K562 (cell line): ENCODE measurements at regions not wholly inside any gene's neighbourhood (a gene's known extent, or its start where the extent isn't known, plus 50 kb on each side); places are given as distances from the start of the nearest gene placed in this dataset.
A peak's percentile ranks its signal among the peaks of the same experiment; 100 is the strongest.

Experiments
- ATAC-seq: fragments of 200-7000 bp; cut with Tn5 transposase; 3 replicates; pipeline ENCODE4 v1.9.1; 2020; ENCODE audit warnings: moderate library complexity
- BruUV-seq: library from RNA; stranded (reverse); fragments of 400-500 nt; replicated peaks from 2 replicates; lab custom pipeline; 2021; lab: Mats Ljungman, UMichigan
- CTCF ChIA-PET: fragments of 300-600 bp; formaldehyde crosslinking; extraction: SDS; loops from one replicate; lab custom pipeline; 2021; ENCODE audit warnings: low intra/inter-chr PET ratio; lab: Yijun Ruan, JAX
- POLR2A ChIA-PET: fragments of 300-600, 350-650 bp; sonication (Branson Sonifier 250); formaldehyde crosslinking; extraction: SDS; loops from one replicate; lab custom pipeline; 2021; ENCODE audit warnings: antibody characterized with exemption, inconsistent platforms; lab: Yijun Ruan, JAX
- DNase-seq, 4 experiments: peaks; one replicate each; pipeline versions ENCODE4 v3.0.0 to v3.0.0-alpha.2; 2011 to 2018; ENCODE audit warnings: low spot score in 3 of 4, mixed read lengths in 3 of 4; ENCODE audit errors: extremely low read depth in 1 of 4
- FAIRE-seq: peaks from 2 replicates; lab custom pipeline; 2011; peaks lifted over from hg19 to GRCh38; lab: Jason Lieb, UNC
- H2AFZ ChIP-seq: 2 replicates; pipeline ENCODE4 v1.6.0; 2011; ENCODE audit warnings: low read depth, low read length, control low read depth, inconsistent platforms
- H3K27ac ChIP-seq: fragments of 200-600 bp; 3 replicates; pipeline ENCODE4 v1.8.0; 2011; ENCODE audit warnings: low read depth, mild to moderate bottlenecking, control low read depth, inconsistent platforms, low read length, moderate library complexity, mixed read lengths; ENCODE audit errors: extremely low read depth
- H3K27me3 ChIP-seq, 2 experiments: fragments of 300-600 bp in 1 of 2; 2 replicates in 1 of 2; 3 replicates in 1 of 2; pipeline versions ENCODE4 v1.6.0 to v1.8.0; 2011; ENCODE audit warnings: inconsistent platforms in 2 of 2, low read length in 2 of 2, mild to moderate bottlenecking in 1 of 2, mixed read lengths in 1 of 2, moderate library complexity in 1 of 2; ENCODE audit not compliant: control insufficient read depth in 2 of 2, insufficient read depth in 2 of 2
- H3K36me3 ChIP-seq: fragments of 300-600 bp; 3 replicates; pipeline ENCODE4 v1.8.0; 2011; ENCODE audit warnings: mild to moderate bottlenecking, low read length, inconsistent platforms; ENCODE audit not compliant: control insufficient read depth, insufficient read depth
- H3K4me1 ChIP-seq, 2 experiments: fragments of 200-600 bp in 1 of 2; replicated peaks in 1 of 2; 2 replicates in 1 of 2; 3 replicates in 1 of 2; pipeline versions ENCODE4 v1.5.1 to v1.8.0; 2011; ENCODE audit warnings: inconsistent platforms in 2 of 2, low read length in 2 of 2, mild to moderate bottlenecking in 1 of 2, mixed read lengths in 1 of 2, moderate library complexity in 1 of 2; ENCODE audit not compliant: control insufficient read depth in 2 of 2, insufficient read depth in 2 of 2
- H3K4me2 ChIP-seq: 2 replicates; pipeline ENCODE4 v1.6.1; 2011; ENCODE audit warnings: low read length, control low read depth, inconsistent platforms, mixed read lengths; ENCODE audit not compliant: insufficient read depth
- H3K4me3 ChIP-seq: fragments of 200-600 bp; sonication (generic), shearing (Covaris generic); 2 replicates; pipeline ENCODE4 v1.5.1; 2016; ENCODE audit warnings: control low read depth, inconsistent platforms
- H3K79me2 ChIP-seq: fragments of 200-600 bp; 3 replicates; pipeline ENCODE4 v1.8.0; 2011; ENCODE audit warnings: low read length, inconsistent platforms; ENCODE audit not compliant: control insufficient read depth, insufficient read depth
- H3K9ac ChIP-seq, 2 experiments: 2 replicates each; pipeline versions ENCODE4 v1.6.0 to v1.6.1; 2011; ENCODE audit warnings: low read depth in 2 of 2, low read length in 2 of 2, control low read depth in 1 of 2, inconsistent platforms in 1 of 2, mild to moderate bottlenecking in 1 of 2, mixed read lengths in 1 of 2; ENCODE audit not compliant: insufficient read depth in 1 of 2
- H3K9me1 ChIP-seq: one replicate; pipeline ENCODE4 v1.6.0; 2011; ENCODE audit warnings: inconsistent platforms, mild to moderate bottlenecking, low read length, moderate library complexity; ENCODE audit not compliant: control insufficient read depth, insufficient read depth
- H3K9me3 ChIP-seq: replicated peaks from 2 replicates; pipeline ENCODE4 v1.5.1; 2011; ENCODE audit warnings: low read depth, low read length, inconsistent platforms; ENCODE audit not compliant: control insufficient read depth, insufficient read depth
- H4K20me1 ChIP-seq: replicated peaks from 2 replicates; pipeline ENCODE4 v1.6.1; 2011; ENCODE audit warnings: low read length, inconsistent platforms, mixed read lengths; ENCODE audit not compliant: control insufficient read depth, insufficient read depth
- HDAC1 ChIP-seq, 2 experiments: fragments of 450-650 bp; IDR thresholded peaks; 2 replicates each; pipeline ENCODE4 v1.6.1; 2016 to 2017; ENCODE audit warnings: inconsistent platforms in 1 of 2, mild to moderate bottlenecking in 1 of 2, moderate library complexity in 1 of 2
- HNRNPLL ChIP-seq: fragments of 200-400 bp; formaldehyde crosslinking; IDR thresholded peaks from 2 replicates; pipeline ENCODE4 v1.6.1; 2017; ENCODE audit warnings: low read length, low read depth, mild to moderate bottlenecking; ENCODE audit not compliant: poor library complexity, severe bottlenecking
- NFRKB ChIP-seq: fragments of 450-650 bp; IDR thresholded peaks from 2 replicates; pipeline ENCODE4 v1.6.1; 2016; ENCODE audit warnings: low read depth
- SNRNP70 ChIP-seq: fragments of 200-400 bp; formaldehyde crosslinking; optimal IDR thresholded peaks from 2 replicates; pipeline ENCODE3; 2017; ENCODE audit warnings: low read depth, low read length
- ZC3H8 ChIP-seq: fragments of 450-650 bp; IDR thresholded peaks from 2 replicates; pipeline ENCODE4 v1.6.1; 2017
- ZNF274 ChIP-seq: IDR thresholded peaks from 2 replicates; pipeline ENCODE4 v1.6.1; 2011; ENCODE audit warnings: low read depth, mild to moderate bottlenecking, low read length, moderate library complexity, borderline replicate concordance
- WGBS: fragments of 100-300 bp; shearing (Covaris generic); methylation state at CpG from one replicate; pipeline ENCODE4 v1.1.6; 2016; ENCODE audit warnings: low coverage, mixed read lengths; ENCODE audit not compliant: insufficient coverage; ENCODE audit errors: missing lambda C conversion rate; 5-methylcytosine and 5-hydroxymethylcytosine counted together
- in situ Hi-C: fragments of 300-500 bp; cut with MboI; formaldehyde crosslinking; loops from 4 replicates; pipeline ENCODE4 v1.15.0; 2018; ENCODE audit warnings: inconsistent platforms, mixed read lengths
- intact Hi-C: fragments of 100-400 bp; cut with micrococcal nuclease; formaldehyde crosslinking; loops from 2 replicates; pipeline ENCODE4 v1.14.2; 2022

DNA sequence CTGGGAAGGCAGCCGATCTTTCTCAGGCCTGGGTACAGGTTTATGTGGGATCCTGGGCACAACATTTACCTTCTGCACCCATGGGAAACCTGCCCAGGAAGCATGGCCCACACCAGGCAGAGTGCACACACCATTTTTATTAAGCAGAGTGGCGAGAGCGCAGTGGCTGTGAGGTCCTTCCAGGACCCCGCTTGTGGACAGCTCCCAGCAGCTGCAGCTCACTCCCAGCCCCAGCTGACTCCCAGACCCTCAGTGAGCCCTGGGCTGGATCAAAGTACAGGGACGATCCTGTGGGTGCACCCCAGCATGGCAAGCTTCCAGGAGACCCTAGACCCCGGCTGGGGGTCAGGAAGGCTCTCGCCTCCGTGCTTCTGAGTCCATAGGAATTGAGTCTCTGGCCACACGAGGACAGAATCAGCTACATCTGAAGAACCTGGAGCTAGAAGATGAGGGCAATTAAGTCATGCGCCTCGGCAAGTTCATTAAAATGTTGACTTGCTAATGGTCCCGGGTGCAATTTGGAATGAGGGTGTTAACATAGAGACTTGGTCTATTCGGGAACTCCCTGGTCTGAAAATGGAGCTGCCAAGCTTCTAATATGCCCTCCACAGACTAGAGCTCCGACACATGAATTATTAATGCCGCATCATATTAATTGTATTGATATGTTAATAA, 65.4 kb upstream of the SLCO4A1 start (continued):
- TF ChIP-seq HDAC1 (IDR thresholded peaks at IDR 0.05) = 0 out of 4 replicates have a peak, but pooled peaks of 1 of the 2 experiments have one; percentile 21
- TF ChIP-seq ZC3H8 = no peak

DNA sequence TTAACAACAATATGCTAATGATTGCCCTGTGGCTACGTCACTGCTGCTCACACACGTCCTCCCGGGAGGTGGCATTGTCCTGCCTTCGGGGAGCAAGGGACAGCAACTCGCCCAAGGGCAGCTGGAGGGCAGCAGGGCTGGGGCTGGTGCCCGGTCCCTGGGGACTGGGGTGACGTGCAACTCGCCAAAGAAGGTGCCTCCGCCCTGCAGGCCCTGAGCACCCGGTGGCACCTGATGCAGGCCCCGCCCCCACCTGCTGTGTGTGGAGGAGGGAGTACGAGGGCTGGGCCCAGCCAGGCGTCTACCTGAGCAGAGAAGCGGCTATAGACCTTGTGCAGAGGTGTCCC, 64.8 kb upstream of the SLCO4A1 start:
- Histone ChIP-seq H2AFZ (no peak overlapping the region), H3K4me2 (no peak overlapping the region)
- TF ChIP-seq ZNF274 = no peak
- TF ChIP-seq HNRNPLL = no peak
- no peak for TF ChIP-seq NFRKB
- TF ChIP-seq SNRNP70 = no peak
- TF ChIP-seq, all 486 proteins: peak for 0
- intact Hi-C loops = no loop called here
- H3K9ac ChIP-seq = no peak overlapping the region
- in situ Hi-C loops = no loop called here
- no peaks in the 10 kb centered on the region for H3K36me3 ChIP-seq
- H3K27ac ChIP-seq = no peak overlapping the region
- no peaks in the 10 kb centered on the region for H3K9me3 ChIP-seq
- FAIRE-seq (no peak), DNase-seq (no peak), ATAC-seq (no peak)
- no peaks in the 10 kb centered on the region for H3K9me1 ChIP-seq
- POLR2A ChIA-PET = interaction anchor here (0.8 to 1.4 kb wide), 3 partner anchors 15 to 54 kb away, joined by 3 to 5 read pairs (median 3); no protein-coding TSS in a partner anchor
- peaks cover 5% of the 10 kb centered on the region; the same call in 1 of the 2 replicates for H4K20me1 ChIP-seq
- H3K79me2 ChIP-seq = no peaks in the 10 kb centered on the region
- WGBS = 3% methylated on average over 13 of the region's 14 CpGs
- H3K4me3 ChIP-seq = no peak overlapping the region
- CTCF ChIA-PET = no interaction called here
- H3K27me3 ChIP-seq = peaks cover 39 to 80% of the 10 kb centered on the region in 2 experiments
- BruUV-seq = no TSS peak
- H3K4me1 ChIP-seq = peaks cover 0 to 26% of the 10 kb centered on the region in 2 experiments; a peak in 2 of 5 replicates
